HG03575 (cell line): ENCODE measurements at regions not wholly inside any gene's neighbourhood (a gene's known extent, or its start where the extent isn't known, plus 50 kb on each side); places are given as distances from the start of the nearest gene placed in this dataset.
A peak's percentile ranks its signal among the peaks of the same experiment; 100 is the strongest.

Experiments
- ATAC-seq: cut with Tn5 transposase; IDR thresholded peaks from one replicate; pipeline ENCODE4 v1.9.1; 2021; ENCODE audit not compliant: unreplicated experiment, insufficient number of reproducible peaks, low FRiP score; ENCODE audit errors: extremely low read depth

- ATAC-seq: no peak
These were observed 427.0 kb upstream of the RARB start for GRCh38 chr3:25000971-25001591.

- ATAC-seq: no peak
These were observed 426.0 kb upstream of the RARB start for GRCh38 chr3:25002052-25002451.

GRCh38 chr3:25007974-25008658, 419.9 kb upstream of the RARB start:
- peak; percentile 98 for ATAC-seq

GRCh38 chr3:25009665-25010064, 418.4 kb upstream of the RARB start:
- no peak for ATAC-seq

- ATAC-seq: no peak
These were observed 412.5 kb upstream of the RARB start for GRCh38 chr3:25015599-25015998.

GRCh38 chr3:25018909-25019308, 409.2 kb upstream of the RARB start:
- no peak for ATAC-seq

- no peak for ATAC-seq
These were observed 408.6 kb upstream of the RARB start for GRCh38 chr3:25019506-25019905.

- no peak for ATAC-seq
These were observed 406.2 kb upstream of the RARB start for GRCh38 chr3:25021816-25022215.

- no peak for ATAC-seq
These were observed 404.2 kb upstream of the RARB start for GRCh38 chr3:25023876-25024275.

GRCh38 chr3:25025236-25025635, 402.8 kb upstream of the RARB start:
- ATAC-seq: no peak

- ATAC-seq: no peak
These were observed 400.4 kb upstream of the RARB start for GRCh38 chr3:25027650-25028049.

GRCh38 chr3:25029820-25030219, 398.2 kb upstream of the RARB start:
- no peak for ATAC-seq

GRCh38 chr3:25032344-25032743, 395.7 kb upstream of the RARB start:
- ATAC-seq: no peak

- ATAC-seq: peak; percentile 82
These were observed 394.5 kb upstream of the RARB start for GRCh38 chr3:25033407-25034029.

- ATAC-seq: no peak
These were observed 392.5 kb upstream of the RARB start for GRCh38 chr3:25035526-25035925.

- ATAC-seq: no peak
These were observed 391.4 kb upstream of the RARB start for GRCh38 chr3:25036633-25037032.

GRCh38 chr3:25037049-25037547, 391.0 kb upstream of the RARB start:
- ATAC-seq: no peak

GRCh38 chr3:25038271-25038670, 389.8 kb upstream of the RARB start:
- no peak for ATAC-seq

- ATAC-seq: no peak
These were observed 389.1 kb upstream of the RARB start for GRCh38 chr3:25038922-25039321.

GRCh38 chr3:25040748-25041147, 387.3 kb upstream of the RARB start:
- ATAC-seq: no peak
